ENCODE measurements at regions not wholly inside any gene's neighbourhood (a gene's known extent, or its start where the extent isn't known, plus 50 kb on each side); places are given as distances from the start of the nearest gene placed in this dataset.

- no peak for DNase-seq
Observed at GRCh38 chr11:95717314-95717713, 72.3 kb downstream of the FAM76B start.

GRCh38 chr11:95716266-95716665, 73.3 kb downstream of the FAM76B start:
- peak; percentile 80 for DNase-seq

GRCh38 chr11:95715777-95716241, 73.8 kb downstream of the FAM76B start:
- DNase-seq, result peak; percentile 35

GRCh38 chr11:95714843-95715776, 74.5 kb downstream of the FAM76B start:
- no peak for DNase-seq

- no peak for DNase-seq
Observed at GRCh38 chr11:95713428-95713827, 76.2 kb downstream of the FAM76B start.

GRCh38 chr11:95711945-95712221, 77.7 kb downstream of the FAM76B start:
- DNase-seq, result no peak

GRCh38 chr11:95711162-95711944, 78.2 kb downstream of the FAM76B start:
- peak; percentile 43 for DNase-seq

GRCh38 chr11:95708681-95709080, 80.9 kb downstream of the FAM76B start:
- DNase-seq, result no peak

GRCh38 chr11:95706974-95707387, 82.6 kb downstream of the FAM76B start:
- peak; percentile 43 for DNase-seq

- peak; percentile 87 for DNase-seq
Observed at GRCh38 chr11:95705485-95706124, 84.0 kb downstream of the FAM76B start.

- no peak for DNase-seq
Observed at GRCh38 chr11:95704865-95705264, 84.7 kb downstream of the FAM76B start.

- no peak for DNase-seq
Observed at GRCh38 chr11:95703049-95703448, 86.5 kb downstream of the FAM76B start.

GRCh38 chr11:95702526-95702925, 87.1 kb downstream of the FAM76B start:
- DNase-seq, result peak; percentile 91

GRCh38 chr11:95700471-95700817, 89.1 kb downstream of the FAM76B start:
- no peak for DNase-seq

- DNase-seq, result peak; percentile 60
Observed at GRCh38 chr11:95699631-95700470, 89.7 kb downstream of the FAM76B start.

- DNase-seq, result no peak
Observed at GRCh38 chr11:95698676-95699557, 90.7 kb downstream of the FAM76B start.

- DNase-seq, result no peak
Observed at GRCh38 chr11:95697614-95698408, 91.8 kb downstream of the FAM76B start.

- no peak for DNase-seq
Observed at GRCh38 chr11:95695181-95695580, 94.4 kb downstream of the FAM76B start.

- DNase-seq, result no peak
Observed at GRCh38 chr11:95693298-95693697, 96.3 kb downstream of the FAM76B start.

- peak; percentile 77 for DNase-seq
Observed at GRCh38 chr11:95692526-95693260, 96.9 kb downstream of the FAM76B start.

Data from fibroblast of skin of scalp (primary cell).